ENCODE measurements at regions not wholly inside any gene's neighbourhood (a gene's known extent, or its start where the extent isn't known, plus 50 kb on each side); places are given as distances from the start of the nearest gene placed in this dataset.

- H3K4me2 ChIP-seq: no peak overlapping the region
- no peak overlapping the region for H2AFZ ChIP-seq
- H3K4me3 ChIP-seq: no peak overlapping the region
- H3K27me3 ChIP-seq (ENCODE audit: insufficient read depth): no peaks in the 10 kb centered on the region
- H3K27ac ChIP-seq (ENCODE audit: low read depth): no peak overlapping the region
- H3K4me1 Mint-ChIP-seq: peaks cover 22% of the 10 kb centered on the region
- H3K9me2 ChIP-seq (ENCODE audit: insufficient read depth): peaks cover 9% of the 10 kb centered on the region; the same call in 1 of the 2 replicates
- H3F3A ChIP-seq (replicated peaks; ENCODE audit: low read depth): no peaks in the 10 kb centered on the region
- H3K27ac Mint-ChIP-seq: no peak overlapping the region
- H3K9me3 Mint-ChIP-seq: peaks cover 5% of the 10 kb centered on the region; the same call in 2 of the 3 replicates
- no peaks in the 10 kb centered on the region for H3K36me3 ChIP-seq (ENCODE audit: insufficient read depth)
- DNase-seq (ENCODE audit: low spot score): peak; percentile 17
- peaks cover 12% of the 10 kb centered on the region for H3K4me1 ChIP-seq (ENCODE audit: insufficient read depth)
- no peaks in the 10 kb centered on the region for H4K20me1 ChIP-seq (replicated peaks; ENCODE audit: insufficient read depth)
- no peaks in the 10 kb centered on the region for H3K27me3 Mint-ChIP-seq (ENCODE audit: insufficient read depth, low read depth, poor library complexity)
- H3K36me3 Mint-ChIP-seq (ENCODE audit: low read depth): peaks cover 5% of the 10 kb centered on the region; the same call in 2 of the 3 replicates
- ATAC-seq: no peak
- no peaks in the 10 kb centered on the region for H3K79me2 ChIP-seq (replicated peaks; ENCODE audit: insufficient read depth)
- H3K4me3 Mint-ChIP-seq: no peak overlapping the region
- TF ChIP-seq CREB1 (CRISPR knock-in tag; IDR thresholded peaks at IDR 0.05; ENCODE audit: low read depth) (no peak), EZH2phosphoT487 (IDR thresholded peaks at IDR 0.05; ENCODE audit: unreplicated experiment) (no peak), JUNB (IDR thresholded peaks at IDR 0.05; ENCODE audit: unreplicated experiment) (no peak), REST (IDR thresholded peaks at IDR 0.05; ENCODE audit: unreplicated experiment) (no peak), EZH2 (IDR thresholded peaks at IDR 0.05; ENCODE audit: low read depth, unreplicated experiment) (no peak), ZNF114 (CRISPR knock-in tag; IDR thresholded peaks at IDR 0.05) (no peak), POLR2AphosphoS5 (IDR thresholded peaks at IDR 0.05; ENCODE audit: low read depth) (no peak), NANOG (IDR thresholded peaks at IDR 0.05; ENCODE audit: borderline replicate concordance) (no peak), ZNF331 (CRISPR knock-in tag; IDR thresholded peaks at IDR 0.05; ENCODE audit: low read depth) (no peak), ZNF462 (CRISPR knock-in tag; IDR thresholded peaks at IDR 0.05) (no peak), CTCF (conservative IDR thresholded peaks at IDR 0.05; ENCODE audit: low read depth in 2 of 2) (no peak), STAT1 (IDR thresholded peaks at IDR 0.05; ENCODE audit: unreplicated experiment) (no peak)
- TF ChIP-seq, protein P1, sequence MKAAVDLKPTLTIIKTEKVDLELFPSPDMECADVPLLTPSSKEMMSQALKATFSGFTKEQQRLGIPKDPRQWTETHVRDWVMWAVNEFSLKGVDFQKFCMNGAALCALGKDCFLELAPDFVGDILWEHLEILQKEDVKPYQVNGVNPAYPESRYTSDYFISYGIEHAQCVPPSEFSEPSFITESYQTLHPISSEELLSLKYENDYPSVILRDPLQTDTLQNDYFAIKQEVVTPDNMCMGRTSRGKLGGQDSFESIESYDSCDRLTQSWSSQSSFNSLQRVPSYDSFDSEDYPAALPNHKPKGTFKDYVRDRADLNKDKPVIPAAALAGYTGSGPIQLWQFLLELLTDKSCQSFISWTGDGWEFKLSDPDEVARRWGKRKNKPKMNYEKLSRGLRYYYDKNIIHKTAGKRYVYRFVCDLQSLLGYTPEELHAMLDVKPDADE (IDR thresholded peaks at IDR 0.05): no peak
Observed at GRCh38 chr10:107855301-107856046, 691.0 kb upstream of the SORCS1 start.

Data from GM23338 (cell line).